ENCODE measurements at regions not wholly inside any gene's neighbourhood (a gene's known extent, or its start where the extent isn't known, plus 50 kb on each side); places are given as distances from the start of the nearest gene placed in this dataset.

DNA sequence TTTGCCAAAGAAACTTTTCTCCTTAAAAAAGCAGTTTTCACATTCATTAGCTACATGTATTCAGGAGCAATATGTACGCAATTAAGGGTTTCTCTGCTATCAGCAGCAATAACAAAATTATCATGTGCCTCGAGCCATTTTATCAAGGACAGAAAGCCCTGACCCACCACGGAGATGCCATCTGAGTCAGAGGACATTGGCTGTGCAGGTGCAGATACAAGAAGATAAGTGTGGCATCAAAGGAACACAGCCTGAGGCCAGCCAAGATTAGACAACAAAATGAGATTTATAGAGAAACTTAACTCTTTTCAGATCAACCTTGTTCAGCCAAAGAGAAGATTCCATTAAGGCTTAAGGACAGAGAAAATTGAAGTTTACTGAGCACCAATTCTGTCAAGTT, 115.2 kb upstream of the LGSN start:
- POLR2A ChIA-PET: no interaction called here
- no peak overlapping the region for H2AFZ ChIP-seq (ENCODE audit: low read depth, low read length, poor library complexity, severe bottlenecking)
- H3K9ac ChIP-seq (ENCODE audit: low read length): no peak overlapping the region
- RAD21 ChIA-PET (ENCODE audit: low non-redundant PET in 1 of 2, low total read pairs in 2 of 2, uncharacterized antibody in 2 of 2, unreplicated experiment in 2 of 2): no interaction called here
- no peak for TF ChIP-seq SIN3A (IDR thresholded peaks at IDR 0.05; ENCODE audit: low read depth)
- no peak for TF ChIP-seq ELF1 (IDR thresholded peaks at IDR 0.05; ENCODE audit: borderline replicate concordance, low read depth)
- TF ChIP-seq, protein P1, sequence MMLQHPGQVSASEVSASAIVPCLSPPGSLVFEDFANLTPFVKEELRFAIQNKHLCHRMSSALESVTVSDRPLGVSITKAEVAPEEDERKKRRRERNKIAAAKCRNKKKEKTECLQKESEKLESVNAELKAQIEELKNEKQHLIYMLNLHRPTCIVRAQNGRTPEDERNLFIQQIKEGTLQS (IDR thresholded peaks at IDR 0.05): no peak
- TF ChIP-seq YY1 (IDR thresholded peaks at IDR 0.05; ENCODE audit: extremely low read depth, insufficient replicate concordance, low read depth, low read length): no peak
- no peak for TF ChIP-seq RAD21 (IDR thresholded peaks at IDR 0.05; ENCODE audit: low read depth)
- TF ChIP-seq SP1 (IDR thresholded peaks at IDR 0.05; ENCODE audit: low read depth): no peak
- no peak for TF ChIP-seq CEBPB (IDR thresholded peaks at IDR 0.05; ENCODE audit: low read depth)
- TF ChIP-seq, protein P2, sequence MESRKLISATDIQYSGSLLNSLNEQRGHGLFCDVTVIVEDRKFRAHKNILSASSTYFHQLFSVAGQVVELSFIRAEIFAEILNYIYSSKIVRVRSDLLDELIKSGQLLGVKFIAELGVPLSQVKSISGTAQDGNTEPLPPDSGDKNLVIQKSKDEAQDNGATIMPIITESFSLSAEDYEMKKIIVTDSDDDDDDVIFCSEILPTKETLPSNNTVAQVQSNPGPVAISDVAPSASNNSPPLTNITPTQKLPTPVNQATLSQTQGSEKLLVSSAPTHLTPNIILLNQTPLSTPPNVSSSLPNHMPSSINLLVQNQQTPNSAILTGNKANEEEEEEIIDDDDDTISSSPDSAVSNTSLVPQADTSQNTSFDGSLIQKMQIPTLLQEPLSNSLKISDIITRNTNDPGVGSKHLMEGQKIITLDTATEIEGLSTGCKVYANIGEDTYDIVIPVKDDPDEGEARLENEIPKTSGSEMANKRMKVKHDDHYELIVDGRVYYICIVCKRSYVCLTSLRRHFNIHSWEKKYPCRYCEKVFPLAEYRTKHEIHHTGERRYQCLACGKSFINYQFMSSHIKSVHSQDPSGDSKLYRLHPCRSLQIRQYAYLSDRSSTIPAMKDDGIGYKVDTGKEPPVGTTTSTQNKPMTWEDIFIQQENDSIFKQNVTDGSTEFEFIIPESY (IDR thresholded peaks at IDR 0.05; ENCODE audit: extremely low read depth, insufficient replicate concordance, low read length): no peak
- TF ChIP-seq ZFX (IDR thresholded peaks at IDR 0.05): no peak
- no peak for TF ChIP-seq TCF7L2 (IDR thresholded peaks at IDR 0.05; ENCODE audit: borderline replicate concordance, extremely low read depth, insufficient read depth, insufficient read length)
- TF ChIP-seq ZNF274 (IDR thresholded peaks at IDR 0.05; ENCODE audit: low read depth, low read length): no peak
- TF ChIP-seq, protein P3, sequence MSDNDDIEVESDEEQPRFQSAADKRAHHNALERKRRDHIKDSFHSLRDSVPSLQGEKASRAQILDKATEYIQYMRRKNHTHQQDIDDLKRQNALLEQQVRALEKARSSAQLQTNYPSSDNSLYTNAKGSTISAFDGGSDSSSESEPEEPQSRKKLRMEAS (IDR thresholded peaks at IDR 0.05): no peak
- CTCF ChIA-PET: no interaction called here
- no peaks in the 10 kb centered on the region for H3K79me2 ChIP-seq (ENCODE audit: insufficient read depth, low read length)
- no TSS peak for BruUV-seq (replicated peaks)
- H3K9me2 ChIP-seq (ENCODE audit: insufficient read depth): no peaks in the 10 kb centered on the region
- no peaks in the 10 kb centered on the region for H3K36me3 ChIP-seq (ENCODE audit: control insufficient read depth in 1 of 2, insufficient read depth in 2 of 2, low read length in 2 of 2)
- H3K9me3 ChIP-seq (ENCODE audit: control insufficient read depth in 1 of 2, insufficient read depth in 1 of 2, low read depth in 1 of 2, low read length in 2 of 2): no peaks in the 10 kb centered on the region
- ATAC-seq (no peak), DNase-seq (ENCODE audit: low read depth, low spot score) (no peak)
- H3K4me1 ChIP-seq (ENCODE audit: control insufficient read depth in 1 of 2, insufficient read depth in 2 of 2, low read length in 2 of 2): peaks cover 0 to 4% of the 10 kb centered on the region in 2 experiments; a peak in 2 of 4 replicates
- H3K27me3 ChIP-seq (ENCODE audit: insufficient read depth, low read length): no peaks in the 10 kb centered on the region
- no peaks in the 10 kb centered on the region for H4K20me1 ChIP-seq (ENCODE audit: insufficient read depth)
- H3K27ac ChIP-seq (ENCODE audit: low read depth, low read length): no peak overlapping the region
- no peak overlapping the region for H3K4me2 ChIP-seq (ENCODE audit: low read length)
- intact Hi-C loops (cut with micrococcal nuclease): no loop called here
- no peak overlapping the region for H3K4me3 ChIP-seq (replicated peaks in 1 of 2; ENCODE audit: low read depth in 1 of 2, low read length in 2 of 2)
